ENCODE measurements at regions not wholly inside any gene's neighbourhood (a gene's known extent, or its start where the extent isn't known, plus 50 kb on each side); places are given as distances from the start of the nearest gene placed in this dataset.

DNA sequence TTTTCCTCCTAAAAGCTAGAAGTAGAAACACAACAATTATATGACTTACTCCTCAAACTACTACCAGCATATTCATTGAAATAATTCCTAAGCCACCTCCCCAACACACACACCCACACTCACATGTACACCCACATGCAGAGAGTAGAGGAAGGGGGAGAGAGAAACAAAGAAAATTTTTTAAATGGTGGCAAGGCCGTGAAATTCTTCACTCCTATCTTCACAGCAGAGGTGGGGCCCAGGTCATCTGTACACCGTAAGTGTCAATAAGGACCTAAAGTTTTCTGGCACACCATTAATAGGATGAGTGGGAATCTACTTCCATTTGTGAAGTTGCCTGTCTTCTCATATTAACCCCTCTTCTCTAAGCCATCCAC lies 73.9 kb upstream of the EGLN3 start:
- TF ChIP-seq, protein P1, sequence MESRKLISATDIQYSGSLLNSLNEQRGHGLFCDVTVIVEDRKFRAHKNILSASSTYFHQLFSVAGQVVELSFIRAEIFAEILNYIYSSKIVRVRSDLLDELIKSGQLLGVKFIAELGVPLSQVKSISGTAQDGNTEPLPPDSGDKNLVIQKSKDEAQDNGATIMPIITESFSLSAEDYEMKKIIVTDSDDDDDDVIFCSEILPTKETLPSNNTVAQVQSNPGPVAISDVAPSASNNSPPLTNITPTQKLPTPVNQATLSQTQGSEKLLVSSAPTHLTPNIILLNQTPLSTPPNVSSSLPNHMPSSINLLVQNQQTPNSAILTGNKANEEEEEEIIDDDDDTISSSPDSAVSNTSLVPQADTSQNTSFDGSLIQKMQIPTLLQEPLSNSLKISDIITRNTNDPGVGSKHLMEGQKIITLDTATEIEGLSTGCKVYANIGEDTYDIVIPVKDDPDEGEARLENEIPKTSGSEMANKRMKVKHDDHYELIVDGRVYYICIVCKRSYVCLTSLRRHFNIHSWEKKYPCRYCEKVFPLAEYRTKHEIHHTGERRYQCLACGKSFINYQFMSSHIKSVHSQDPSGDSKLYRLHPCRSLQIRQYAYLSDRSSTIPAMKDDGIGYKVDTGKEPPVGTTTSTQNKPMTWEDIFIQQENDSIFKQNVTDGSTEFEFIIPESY (IDR thresholded peaks at IDR 0.05; ENCODE audit: extremely low read depth, insufficient replicate concordance, low read length) = no peak
- TF ChIP-seq, protein P2, sequence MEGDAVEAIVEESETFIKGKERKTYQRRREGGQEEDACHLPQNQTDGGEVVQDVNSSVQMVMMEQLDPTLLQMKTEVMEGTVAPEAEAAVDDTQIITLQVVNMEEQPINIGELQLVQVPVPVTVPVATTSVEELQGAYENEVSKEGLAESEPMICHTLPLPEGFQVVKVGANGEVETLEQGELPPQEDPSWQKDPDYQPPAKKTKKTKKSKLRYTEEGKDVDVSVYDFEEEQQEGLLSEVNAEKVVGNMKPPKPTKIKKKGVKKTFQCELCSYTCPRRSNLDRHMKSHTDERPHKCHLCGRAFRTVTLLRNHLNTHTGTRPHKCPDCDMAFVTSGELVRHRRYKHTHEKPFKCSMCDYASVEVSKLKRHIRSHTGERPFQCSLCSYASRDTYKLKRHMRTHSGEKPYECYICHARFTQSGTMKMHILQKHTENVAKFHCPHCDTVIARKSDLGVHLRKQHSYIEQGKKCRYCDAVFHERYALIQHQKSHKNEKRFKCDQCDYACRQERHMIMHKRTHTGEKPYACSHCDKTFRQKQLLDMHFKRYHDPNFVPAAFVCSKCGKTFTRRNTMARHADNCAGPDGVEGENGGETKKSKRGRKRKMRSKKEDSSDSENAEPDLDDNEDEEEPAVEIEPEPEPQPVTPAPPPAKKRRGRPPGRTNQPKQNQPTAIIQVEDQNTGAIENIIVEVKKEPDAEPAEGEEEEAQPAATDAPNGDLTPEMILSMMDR (IDR thresholded peaks at IDR 0.05 in 2 of 3, conservative IDR thresholded peaks at IDR 0.05 in 1 of 3; ENCODE audit: borderline replicate concordance in 1 of 3, insufficient read depth in 1 of 3, low read depth in 2 of 3, low read length in 2 of 3) = no peak
- TF ChIP-seq POLR2AphosphoS5 (IDR thresholded peaks at IDR 0.05; ENCODE audit: low read depth, low read length) (no peak), YY1 (IDR thresholded peaks at IDR 0.05; ENCODE audit: extremely low read depth, insufficient replicate concordance, low read depth, low read length) (no peak), EZH2 (IDR thresholded peaks at IDR 0.05) (no peak), RAD21 (IDR thresholded peaks at IDR 0.05; ENCODE audit: low read depth) (no peak), POLR2A (IDR thresholded peaks at IDR 0.05; ENCODE audit: borderline replicate concordance, extremely low read depth, insufficient read depth, insufficient read length) (no peak), EZH2phosphoT487 (IDR thresholded peaks at IDR 0.05; ENCODE audit: borderline replicate concordance) (no peak), CEBPB (IDR thresholded peaks at IDR 0.05; ENCODE audit: low read depth) (no peak), ZNF274 (IDR thresholded peaks at IDR 0.05; ENCODE audit: low read depth, low read length) (no peak)
- TF ChIP-seq, protein P3, sequence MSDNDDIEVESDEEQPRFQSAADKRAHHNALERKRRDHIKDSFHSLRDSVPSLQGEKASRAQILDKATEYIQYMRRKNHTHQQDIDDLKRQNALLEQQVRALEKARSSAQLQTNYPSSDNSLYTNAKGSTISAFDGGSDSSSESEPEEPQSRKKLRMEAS (IDR thresholded peaks at IDR 0.05) = no peak
- TF ChIP-seq, protein P4, sequence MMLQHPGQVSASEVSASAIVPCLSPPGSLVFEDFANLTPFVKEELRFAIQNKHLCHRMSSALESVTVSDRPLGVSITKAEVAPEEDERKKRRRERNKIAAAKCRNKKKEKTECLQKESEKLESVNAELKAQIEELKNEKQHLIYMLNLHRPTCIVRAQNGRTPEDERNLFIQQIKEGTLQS (IDR thresholded peaks at IDR 0.05) = no peak

Measured in HCT116 (cell line).